Right lobe of liver (tissue), 4 donors: ENCODE measurements at regions not wholly inside any gene's neighbourhood (a gene's known extent, or its start where the extent isn't known, plus 50 kb on each side); places are given as distances from the start of the nearest gene placed in this dataset.

Source experiments
- CTCF ChIP-seq, 4 donors: fragments of 200-600 bp in 3 of 4; fragments of 450-650 bp in 1 of 4; IDR thresholded peaks; one replicate each; pipeline versions ENCODE4 v1.5.1 to v1.8.0; 2016 to 2022; ENCODE audit warnings: antibody characterized with exemption in 4 of 4, mild to moderate bottlenecking in 2 of 4
- POLR2A ChIP-seq: fragments of 450-650 bp; IDR thresholded peaks from one replicate; pipeline ENCODE4 v1.6.1; 2017; ENCODE audit warnings: antibody characterized with exemption, mild to moderate bottlenecking
- donor health status: DM: no; HTN: no; CAD: no.
- donor health status: DM: no; HTN: no; CAD: no.
- donor health status: DM: no; HTN: yes; CAD: no.

DNA sequence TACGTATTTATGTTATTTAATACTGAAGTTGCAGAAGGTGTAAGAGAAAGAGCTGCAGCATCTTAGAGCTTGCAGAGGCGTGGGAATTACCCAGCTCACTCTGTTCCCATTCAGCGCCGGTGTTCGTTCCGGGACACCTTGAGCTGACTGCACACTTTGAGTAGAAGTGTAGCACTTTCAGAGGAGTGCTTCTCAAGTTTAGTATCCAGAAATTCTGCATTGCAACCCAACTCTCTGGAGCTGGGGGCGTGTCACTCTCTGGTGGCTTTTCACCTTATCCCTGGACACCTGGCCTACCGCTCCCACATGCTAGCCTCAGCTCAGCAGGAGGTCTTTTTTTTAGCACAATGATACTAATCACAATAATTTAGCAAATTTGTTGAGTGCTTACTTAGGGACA, 66.4 kb upstream of the SHH start:
- TF ChIP-seq CTCF (IDR thresholded peaks at IDR 0.05) (no peak), POLR2A (no peak)
